Right forelimb (tissue), 1 donor: ENCODE measurements at regions not wholly inside any gene's neighbourhood (a gene's known extent, or its start where the extent isn't known, plus 50 kb on each side); places are given as distances from the start of the nearest gene placed in this dataset.

Source experiments
- DNase-seq: peaks from one replicate; pipeline ENCODE4 v3.0.0-alpha.2; 2018

GRCh38 chr2:41079011-41079410 is 627.1 kb upstream of the SLC8A1 start:
- DNase-seq, result no peak

- no peak for DNase-seq
Measured at GRCh38 chr2:41084321-41084720, 632.4 kb upstream of the SLC8A1 start.

- DNase-seq, result no peak
Measured at GRCh38 chr2:41087946-41088345, 636.1 kb upstream of the SLC8A1 start.

GRCh38 chr2:41101281-41101680 is 649.4 kb upstream of the SLC8A1 start:
- no peak for DNase-seq

GRCh38 chr2:41109744-41110143 is 657.9 kb upstream of the SLC8A1 start:
- no peak for DNase-seq

- no peak for DNase-seq
Measured at GRCh38 chr2:41111836-41112627, 660.1 kb upstream of the SLC8A1 start.

- no peak for DNase-seq
Measured at GRCh38 chr2:41116106-41116797, 664.4 kb upstream of the SLC8A1 start.

GRCh38 chr2:41119489-41119888 is 667.6 kb upstream of the SLC8A1 start:
- no peak for DNase-seq

GRCh38 chr2:41123341-41123740 is 671.5 kb upstream of the SLC8A1 start:
- DNase-seq, result peak; percentile 46

- no peak for DNase-seq
Measured at GRCh38 chr2:41127351-41127750, 675.5 kb upstream of the SLC8A1 start.

GRCh38 chr2:41129988-41130387 is 678.1 kb upstream of the SLC8A1 start:
- no peak for DNase-seq

- no peak for DNase-seq
Measured at GRCh38 chr2:41137031-41137430, 685.1 kb upstream of the SLC8A1 start.

- no peak for DNase-seq
Measured at GRCh38 chr2:41141146-41141791, 689.4 kb upstream of the SLC8A1 start.

GRCh38 chr2:41142478-41142877 is 690.6 kb upstream of the SLC8A1 start:
- no peak for DNase-seq

- DNase-seq, result no peak
Measured at GRCh38 chr2:41145066-41145465, 693.2 kb upstream of the SLC8A1 start.

- DNase-seq, result no peak
Measured at GRCh38 chr2:41149054-41149453, 697.2 kb upstream of the SLC8A1 start.

- no peak for DNase-seq
Measured at GRCh38 chr2:41151746-41152145, 699.9 kb upstream of the SLC8A1 start.

- no peak for DNase-seq
Measured at GRCh38 chr2:41152318-41152717, 700.4 kb upstream of the SLC8A1 start.

- no peak for DNase-seq
Measured at GRCh38 chr2:41160439-41160838, 708.5 kb upstream of the SLC8A1 start.

- no peak for DNase-seq
Measured at GRCh38 chr2:41167014-41167413, 715.1 kb upstream of the SLC8A1 start.

- DNase-seq, result no peak
Measured at GRCh38 chr2:41169744-41170143, 717.9 kb upstream of the SLC8A1 start.

- DNase-seq, result no peak
Measured at GRCh38 chr2:41170589-41170988, 718.7 kb upstream of the SLC8A1 start.

GRCh38 chr2:41180387-41180786 is 728.5 kb upstream of the SLC8A1 start:
- no peak for DNase-seq

GRCh38 chr2:41182961-41183360 is 731.1 kb upstream of the SLC8A1 start:
- DNase-seq, result no peak
